ENCODE measurements at regions not wholly inside any gene's neighbourhood (a gene's known extent, or its start where the extent isn't known, plus 50 kb on each side); places are given as distances from the start of the nearest gene placed in this dataset.

DNA sequence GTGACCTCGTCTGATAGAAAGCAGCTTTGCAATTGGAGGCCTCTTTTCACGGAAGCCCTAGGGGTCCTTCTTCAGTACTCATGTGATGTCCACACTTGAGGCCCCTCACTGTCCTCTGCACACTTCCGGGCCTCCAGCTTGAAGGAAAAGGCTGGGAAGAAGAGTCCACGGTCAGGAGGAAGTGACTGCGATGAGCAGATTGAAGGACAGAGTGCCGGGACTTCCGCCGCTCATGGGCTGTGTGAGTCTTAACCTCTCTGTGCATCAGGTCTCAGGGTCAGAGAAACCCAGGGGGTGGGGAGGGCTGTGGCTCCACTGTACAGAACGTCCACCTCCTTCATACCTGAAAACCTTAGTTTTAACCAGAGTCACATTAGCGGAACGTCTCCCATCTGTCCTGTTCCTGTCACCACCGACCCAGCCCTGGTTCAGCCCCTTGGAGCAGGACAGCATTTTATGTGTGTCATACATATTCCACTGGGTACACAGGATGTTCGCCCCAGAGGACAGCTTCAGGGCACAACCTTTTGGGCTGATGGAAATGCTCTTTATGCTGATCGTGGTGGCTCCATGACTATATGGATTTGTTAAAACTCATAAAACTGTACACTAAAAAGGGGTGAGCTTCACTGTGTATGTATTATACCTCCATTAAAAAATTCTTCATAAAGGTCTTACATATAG, 51.0 kb upstream of the SORCS2 start:
- DNase-seq (ENCODE audit: insufficient read length, low spot score) (no peak), FAIRE-seq (no peak)
- TF ChIP-seq CTCF (IDR thresholded peaks at IDR 0.05; ENCODE audit: insufficient read depth, missing control alignments) = no peak

DNA sequence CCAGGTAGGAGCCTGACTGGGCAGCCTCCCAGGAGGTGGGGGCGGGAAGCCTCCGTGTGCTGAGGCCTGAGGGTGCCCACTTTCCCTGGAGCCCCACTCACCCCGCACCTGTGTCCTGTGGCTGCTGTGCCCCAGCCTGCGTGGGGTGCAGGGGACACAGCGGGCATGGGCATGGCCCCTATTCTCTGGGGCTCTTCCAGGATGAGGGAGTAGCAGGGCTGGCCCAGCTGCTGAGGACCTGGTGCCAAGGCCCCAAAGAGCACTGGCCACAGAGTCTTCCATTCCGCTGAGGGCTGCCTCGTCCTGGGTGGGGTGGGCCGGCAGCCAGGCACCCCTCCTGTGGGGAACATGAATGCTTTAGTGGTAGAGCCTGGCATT, 51.7 kb upstream of the SORCS2 start:
- no peak for TF ChIP-seq CTCF (IDR thresholded peaks at IDR 0.05; ENCODE audit: insufficient read depth, missing control alignments)
- no peak for DNase-seq (ENCODE audit: insufficient read length, low spot score)
- FAIRE-seq = no peak

DNA sequence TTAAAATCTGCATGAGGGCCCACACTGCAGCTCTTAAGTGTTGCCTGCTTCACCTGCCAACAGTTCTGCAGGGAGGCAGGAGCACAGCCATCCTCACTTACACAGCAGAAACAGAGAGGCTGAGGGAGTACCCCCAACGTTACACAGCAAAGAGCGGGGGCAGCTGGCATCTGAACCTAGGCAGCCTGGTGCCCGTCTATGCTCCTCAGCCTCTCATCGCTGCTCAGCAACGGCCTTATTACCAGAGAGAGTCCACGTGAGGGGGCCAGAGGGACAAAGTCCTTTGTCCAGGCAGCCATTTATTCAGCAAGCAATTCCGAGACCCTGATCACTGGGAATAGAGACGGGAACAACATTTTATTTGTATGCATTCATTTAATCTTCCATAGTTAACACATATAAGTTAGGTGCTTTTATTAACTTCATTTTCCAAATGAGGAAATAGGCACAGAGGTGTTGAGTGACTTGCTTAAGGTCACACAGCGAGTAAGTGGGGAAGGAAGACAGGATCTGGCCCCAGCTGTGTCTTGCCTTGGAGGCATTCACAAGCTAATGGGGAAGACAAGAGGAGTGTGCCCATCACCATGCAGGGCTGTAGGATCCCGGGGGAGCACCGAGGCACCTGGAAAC, 52.2 kb upstream of the SORCS2 start:
- no peak for TF ChIP-seq CTCF (IDR thresholded peaks at IDR 0.05; ENCODE audit: insufficient read depth, missing control alignments)
- DNase-seq (ENCODE audit: insufficient read length, low spot score) (no peak), FAIRE-seq (no peak)

- FAIRE-seq (no peak), DNase-seq (ENCODE audit: insufficient read length, low spot score) (no peak)
- TF ChIP-seq CTCF (IDR thresholded peaks at IDR 0.05; ENCODE audit: insufficient read depth, missing control alignments) = no peak
Observed at GRCh38 chr4:7139167-7139982, 53.0 kb upstream of the SORCS2 start.

GRCh38 chr4:7138223-7139166, 53.8 kb upstream of the SORCS2 start:
- DNase-seq (ENCODE audit: insufficient read length, low spot score) = no peak
- TF ChIP-seq CTCF (IDR thresholded peaks at IDR 0.05; ENCODE audit: insufficient read depth, missing control alignments) = no peak
- FAIRE-seq = no peak

DNA sequence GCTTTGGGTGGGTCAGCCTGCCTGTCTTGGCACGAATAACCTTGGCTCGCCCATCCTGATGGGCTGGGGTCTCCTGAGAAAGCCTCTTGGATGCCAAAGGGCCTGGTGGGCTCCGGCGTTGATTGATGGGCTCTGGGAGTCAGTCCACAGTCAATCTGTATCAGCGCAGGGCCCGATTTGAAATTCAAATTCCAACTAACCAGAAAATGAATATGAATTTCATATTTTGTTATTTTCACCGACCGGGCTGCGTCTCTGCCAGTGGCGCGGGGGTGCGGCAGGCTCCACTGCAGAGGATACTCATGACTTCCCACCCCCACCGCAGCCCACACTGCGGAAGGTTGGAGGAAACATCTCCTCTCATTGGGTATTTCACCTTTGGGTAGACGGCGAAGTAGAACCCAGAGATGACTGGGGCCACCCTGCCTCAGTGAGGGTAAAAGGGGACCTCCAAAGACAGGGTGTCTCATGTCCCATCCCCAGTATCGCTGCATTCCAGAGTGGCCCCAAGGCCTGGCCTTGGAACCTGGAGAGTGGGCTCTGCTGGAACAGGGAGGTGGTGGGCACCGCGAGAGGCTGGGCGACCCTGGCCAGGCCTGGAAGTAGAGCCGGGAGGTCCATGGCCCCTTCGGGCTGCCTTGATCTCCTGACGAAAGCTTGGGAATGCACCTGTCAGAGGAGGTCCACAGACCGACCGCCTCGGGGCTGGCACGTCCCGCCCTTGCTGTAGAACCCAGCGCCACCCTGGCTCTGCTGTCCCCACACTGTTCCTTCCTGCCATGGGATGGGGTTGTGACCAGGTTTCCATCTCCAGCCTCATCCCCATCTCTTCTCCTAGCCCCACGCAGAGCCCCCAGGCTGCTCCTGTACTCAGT, 54.8 kb upstream of the SORCS2 start:
- no peak for TF ChIP-seq CTCF (IDR thresholded peaks at IDR 0.05; ENCODE audit: insufficient read depth, missing control alignments)
- FAIRE-seq (no peak), DNase-seq (ENCODE audit: insufficient read length, low spot score) (no peak)
